Colonic mucosa (tissue), 4 donors: ENCODE measurements at regions not wholly inside any gene's neighbourhood (a gene's known extent, or its start where the extent isn't known, plus 50 kb on each side); places are given as distances from the start of the nearest gene placed in this dataset.

Experiments used
- DNase-seq: peaks from one replicate; pipeline ENCODE4 v3.0.0-alpha.2; 2020
- H3K27ac ChIP-seq: fragments of 200-600 bp; one replicate; pipeline ENCODE4 v1.8.0; 2021
- H3K27me3 ChIP-seq: fragments of 200-600 bp; one replicate; pipeline ENCODE4 v1.8.0; 2021
- H3K36me3 ChIP-seq: fragments of 200-600 bp; one replicate; pipeline ENCODE4 v1.8.0; 2021
- H3K4me1 ChIP-seq: fragments of 200-600 bp; one replicate; pipeline ENCODE4 v1.8.0; 2021; ENCODE audit warnings: mild to moderate bottlenecking
- H3K4me3 ChIP-seq: fragments of 200-600 bp; one replicate; pipeline ENCODE4 v1.8.0; 2021
- H3K9ac ChIP-seq, 2 donors: one replicate each; pipeline ENCODE4 v1.7.0; 2013; ENCODE audit warnings: control low read depth in 2 of 2, low read depth in 2 of 2, low read length in 2 of 2
- H3K9me3 ChIP-seq: fragments of 200-600 bp; one replicate; pipeline ENCODE4 v1.8.0; 2021
- CTCF ChIP-seq: fragments of 200-600 bp; IDR thresholded peaks from one replicate; pipeline ENCODE4 v1.8.0; 2022; ENCODE audit warnings: antibody characterized with exemption, mild to moderate bottlenecking
- intact Hi-C: fragments of 100-400 bp; cut with DNase I; formaldehyde crosslinking; loops from one replicate; pipeline ENCODE4 v1.14.1; 2022
- donor health status: healthy.
- donor health status: DM: no; HTN: no; CAD: no.
- donor health status: DM: no; HTN: no; CAD: no.

- DNase-seq: no peak
- H3K27ac ChIP-seq: no peak overlapping the region
- no peaks in the 10 kb centered on the region for H3K36me3 ChIP-seq
- no peaks in the 10 kb centered on the region for H3K9me3 ChIP-seq
- H3K9ac ChIP-seq: no peak overlapping the region
- TF ChIP-seq CTCF: no peak
- H3K4me3 ChIP-seq: no peak overlapping the region
- no peaks in the 10 kb centered on the region for H3K27me3 ChIP-seq
- intact Hi-C loops: no loop called here
- H3K4me1 ChIP-seq: no peaks in the 10 kb centered on the region
These were observed 1761.5 kb downstream of the MAT2B start for GRCh38 chr5:165266939-165267338.

- no peaks in the 10 kb centered on the region for H3K36me3 ChIP-seq
- H3K9ac ChIP-seq: no peak overlapping the region
- no peaks in the 10 kb centered on the region for H3K27me3 ChIP-seq
- no peak overlapping the region for H3K27ac ChIP-seq
- no peak for TF ChIP-seq CTCF
- no peaks in the 10 kb centered on the region for H3K4me1 ChIP-seq
- H3K9me3 ChIP-seq: no peaks in the 10 kb centered on the region
- H3K4me3 ChIP-seq: no peak overlapping the region
- intact Hi-C loops: no loop called here
- DNase-seq: no peak
These were observed 1767.0 kb downstream of the MAT2B start for GRCh38 chr5:165272436-165272835.

GRCh38 chr5:165277661-165278060, 1772.2 kb downstream of the MAT2B start:
- H3K27ac ChIP-seq: no peak overlapping the region
- H3K27me3 ChIP-seq: no peaks in the 10 kb centered on the region
- no peak for TF ChIP-seq CTCF
- no peaks in the 10 kb centered on the region for H3K9me3 ChIP-seq
- H3K9ac ChIP-seq: no peak overlapping the region
- no peak for DNase-seq
- no peak overlapping the region for H3K4me3 ChIP-seq
- H3K4me1 ChIP-seq: no peaks in the 10 kb centered on the region
- intact Hi-C loops: no loop called here
- no peaks in the 10 kb centered on the region for H3K36me3 ChIP-seq

GRCh38 chr5:165282491-165282890, 1777.1 kb downstream of the MAT2B start:
- DNase-seq: no peak
- H3K27ac ChIP-seq: no peak overlapping the region
- no peaks in the 10 kb centered on the region for H3K9me3 ChIP-seq
- no peak overlapping the region for H3K4me3 ChIP-seq
- H3K27me3 ChIP-seq: no peaks in the 10 kb centered on the region
- no peak for TF ChIP-seq CTCF
- H3K4me1 ChIP-seq: no peaks in the 10 kb centered on the region
- H3K36me3 ChIP-seq: no peaks in the 10 kb centered on the region
- intact Hi-C loops: no loop called here
- H3K9ac ChIP-seq: no peak overlapping the region

- Histone ChIP-seq H3K27ac (no peak overlapping the region), H3K36me3 (no peaks in the 10 kb centered on the region), H3K9me3 (no peaks in the 10 kb centered on the region), H3K9ac (no peak overlapping the region), H3K27me3 (no peaks in the 10 kb centered on the region), H3K4me1 (no peaks in the 10 kb centered on the region), H3K4me3 (no peak overlapping the region)
- intact Hi-C loops: no loop called here
- DNase-seq: no peak
- no peak for TF ChIP-seq CTCF
These were observed 1781.3 kb downstream of the MAT2B start for GRCh38 chr5:165286692-165287091.

GRCh38 chr5:165290535-165290934, 1785.1 kb downstream of the MAT2B start:
- H3K27me3 ChIP-seq: no peaks in the 10 kb centered on the region
- H3K4me1 ChIP-seq: no peaks in the 10 kb centered on the region
- H3K4me3 ChIP-seq: no peak overlapping the region
- no peak overlapping the region for H3K9ac ChIP-seq
- intact Hi-C loops: no loop called here
- H3K27ac ChIP-seq: no peak overlapping the region
- DNase-seq: no peak
- TF ChIP-seq CTCF: no peak
- H3K9me3 ChIP-seq: no peaks in the 10 kb centered on the region
- no peaks in the 10 kb centered on the region for H3K36me3 ChIP-seq
